ENCODE measurements at regions not wholly inside any gene's neighbourhood (a gene's known extent, or its start where the extent isn't known, plus 50 kb on each side); places are given as distances from the start of the nearest gene placed in this dataset.
A peak's percentile ranks its signal among the peaks of the same experiment; 100 is the strongest.
"Not testable (repeated sequence)": the region's sequence is repeated elsewhere in the genome, so short reads cannot be mapped to it uniquely, and the experiment has no call there.

GRCh38 chr2:16756831-16757644 is 91.4 kb upstream of the CYRIA start:
- DNase-seq (ENCODE audit: low spot score), result peak; percentile 91
- intact Hi-C loops (cut with DNase I), result loop anchor here (2.0 to 10.0 kb wide), 3 partner anchors 138 to 812 kb away; partner anchors contain the start of gene MYCN

DNA sequence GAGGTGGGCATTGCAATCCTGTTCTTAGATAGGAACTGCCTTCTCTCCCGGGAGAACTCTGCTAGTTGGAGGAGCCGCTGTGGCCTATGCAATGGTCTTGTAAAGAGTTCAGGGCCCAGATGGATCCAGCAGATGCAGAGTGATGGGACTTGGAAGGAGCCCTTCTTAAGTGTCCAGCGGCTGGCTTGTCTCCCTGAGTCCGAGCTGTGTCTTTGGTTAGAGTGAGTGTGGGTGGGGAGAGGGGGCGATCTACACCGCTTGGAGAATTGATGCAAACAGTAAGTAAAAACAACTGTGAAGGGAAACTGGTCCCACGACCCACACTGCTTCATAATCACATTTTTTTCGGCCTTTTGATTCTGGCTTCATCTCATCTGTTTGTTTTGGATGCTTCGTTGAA is 89.8 kb upstream of the CYRIA start:
- intact Hi-C loops (cut with DNase I), result loop anchor here (10.0 kb wide), 1 partner anchor 811 kb away; the partner anchor contains the start of gene MYCN
- DNase-seq (ENCODE audit: low spot score), result no peak

- intact Hi-C loops (cut with DNase I), result loop anchor here (10.0 kb wide), 1 partner anchor 808 kb away; the partner anchor contains the start of gene MYCN
Observed at GRCh38 chr2:16753025-16753424, 87.4 kb upstream of the CYRIA start.

DNA sequence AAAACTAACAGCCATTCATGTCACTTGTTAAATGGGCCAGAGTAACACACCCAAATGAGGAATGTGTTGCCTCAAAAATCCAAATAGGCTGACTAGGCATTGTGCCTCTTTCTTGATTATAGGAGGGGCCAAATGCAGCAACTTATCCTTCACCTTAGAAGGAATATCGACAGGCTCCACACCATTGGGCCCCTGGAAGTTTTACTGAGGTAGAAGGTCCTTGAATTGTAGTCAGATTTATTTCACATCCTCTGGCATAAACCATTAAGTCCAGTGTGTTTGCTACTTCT is 85.2 kb upstream of the CYRIA start:
- intact Hi-C loops (cut with DNase I), result loop anchor here (10.0 kb wide), 1 partner anchor 806 kb away; the partner anchor contains the start of gene MYCN
- DNase-seq (ENCODE audit: low spot score), result not testable (repeated sequence)

More at GRCh38 chr2:16753025-16753424, 87.4 kb upstream of the CYRIA start:
- not testable (repeated sequence) for DNase-seq (ENCODE audit: low spot score)

DNA sequence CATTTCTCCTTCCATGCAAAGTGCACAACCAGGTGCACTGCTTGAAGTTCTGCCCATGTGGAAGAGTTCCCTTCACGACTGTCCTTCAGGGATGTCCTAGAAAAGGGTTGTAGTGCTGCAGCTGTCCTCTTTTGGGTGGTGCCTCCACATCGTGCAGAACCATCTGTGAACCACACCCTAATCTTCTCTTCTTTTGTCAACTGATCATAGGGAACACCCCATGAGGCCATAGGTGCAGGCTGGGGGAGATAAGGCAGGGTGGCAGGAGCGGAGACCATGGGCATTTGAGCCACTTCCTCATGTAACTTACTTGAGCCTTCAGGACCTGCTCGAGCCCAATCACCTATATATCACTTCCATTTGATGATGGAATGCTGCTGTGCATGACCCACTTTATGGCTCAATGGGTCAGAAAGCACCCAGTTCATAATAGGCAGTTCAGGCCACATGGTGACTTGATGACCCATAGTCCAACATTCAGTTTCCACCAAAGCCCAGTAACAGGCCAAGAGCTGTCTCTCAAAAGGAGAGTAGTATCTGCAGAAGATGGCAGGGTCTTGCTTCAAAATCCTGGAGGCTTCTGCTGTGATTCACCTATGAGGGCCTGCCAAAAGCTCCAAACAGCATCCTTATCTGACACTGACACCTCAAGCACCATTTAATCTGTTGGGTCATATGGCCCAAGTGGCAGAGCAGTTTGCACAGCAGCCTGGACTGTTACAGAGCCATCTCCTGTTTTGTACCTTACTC is 84.7 kb upstream of the CYRIA start:
- intact Hi-C loops (cut with DNase I), result loop anchor here (10.0 kb wide), 1 partner anchor 806 kb away; the partner anchor contains the start of gene MYCN
- no peak for DNase-seq (ENCODE audit: low spot score)

DNA sequence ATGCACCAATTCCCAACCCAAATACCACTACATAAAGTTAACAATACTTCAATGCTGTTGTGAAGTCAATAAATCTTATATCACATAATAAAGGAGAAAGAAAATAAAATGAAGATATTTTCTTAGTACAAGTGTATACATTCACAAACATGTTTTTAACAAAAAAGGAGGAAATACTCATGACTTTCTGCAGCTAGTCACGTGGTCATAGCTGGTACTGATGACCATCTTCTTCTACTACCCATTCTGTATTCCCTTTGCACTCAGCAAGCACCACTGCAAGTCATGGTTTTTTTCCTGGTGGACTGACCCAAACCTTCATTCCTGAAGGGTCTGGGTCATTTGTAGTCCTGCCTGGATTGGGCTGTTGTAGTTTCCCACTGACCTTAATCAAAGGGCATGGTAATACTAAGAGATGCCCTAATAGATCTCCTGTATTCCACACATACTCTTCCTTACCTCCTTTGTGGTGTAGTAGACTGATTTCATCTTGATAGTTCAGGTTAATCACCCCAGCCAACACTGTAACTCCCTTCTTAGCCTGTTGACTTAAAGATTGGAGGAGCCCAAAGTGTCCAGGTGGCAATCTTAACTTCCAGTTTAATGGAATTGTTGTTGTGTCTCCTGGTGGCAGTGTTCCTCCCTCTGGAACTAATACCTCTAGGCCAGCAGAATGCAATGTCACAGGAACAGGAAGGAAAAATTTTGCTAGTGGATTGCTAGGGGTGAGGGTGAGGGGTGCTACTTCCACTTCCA is 83.1 kb upstream of the CYRIA start:
- DNase-seq (ENCODE audit: low spot score); intact Hi-C loops (cut with DNase I): not testable (repeated sequence)

DNA sequence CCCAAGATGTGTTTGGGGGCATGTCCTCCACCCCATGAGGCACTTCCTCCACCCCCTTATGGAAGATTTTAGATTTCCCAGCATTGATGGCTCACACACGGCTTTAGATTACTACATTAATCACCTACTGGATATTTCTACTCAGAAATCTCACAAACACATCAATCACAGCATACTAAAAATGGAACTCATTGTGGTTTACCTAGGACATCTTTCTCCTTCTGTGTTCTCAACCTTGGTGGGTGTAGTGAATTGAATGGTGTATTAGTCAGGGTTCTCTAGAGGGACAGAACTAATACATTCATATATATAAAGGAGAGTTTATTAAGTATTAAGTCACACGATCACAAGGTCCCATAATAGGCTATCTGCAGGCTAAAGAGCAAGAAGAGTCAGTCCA is 82.1 kb upstream of the CYRIA start:
- intact Hi-C loops (cut with DNase I), result no loop called here

DNA sequence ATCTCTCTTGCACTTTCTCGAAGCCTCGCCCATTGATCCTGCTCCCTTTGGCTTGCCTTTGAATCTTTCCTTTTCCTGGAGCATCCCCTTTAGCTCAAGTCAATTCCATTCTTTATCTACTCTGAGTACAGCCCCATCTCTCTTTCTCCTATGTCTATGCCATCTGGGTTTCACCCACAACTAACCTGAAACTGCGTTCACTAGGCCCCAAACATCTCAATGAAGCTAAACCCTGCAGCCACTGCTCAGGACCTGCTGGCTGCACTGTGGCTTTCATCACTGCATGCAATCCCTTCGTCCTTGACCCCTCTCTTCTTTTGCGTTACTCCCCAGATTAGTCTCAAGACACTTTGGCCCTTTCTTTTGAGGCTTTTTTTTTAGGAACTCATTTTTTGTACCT is 81.6 kb upstream of the CYRIA start:
- intact Hi-C loops (cut with DNase I), result no loop called here

More for the DNA sequence above, 82.1 kb upstream of the CYRIA start:
- no peak for DNase-seq (ENCODE audit: low spot score)

GRCh38 chr2:16746833-16747232 is 81.2 kb upstream of the CYRIA start:
- DNase-seq (ENCODE audit: low spot score), result no peak

More for the DNA sequence above, 81.6 kb upstream of the CYRIA start:
- DNase-seq (ENCODE audit: low spot score), result no peak

GRCh38 chr2:16746329-16746728 is 80.7 kb upstream of the CYRIA start:
- intact Hi-C loops (cut with DNase I), result no loop called here
- DNase-seq (ENCODE audit: low spot score), result no peak

More at GRCh38 chr2:16746833-16747232, 81.2 kb upstream of the CYRIA start:
- intact Hi-C loops (cut with DNase I), result no loop called here

DNA sequence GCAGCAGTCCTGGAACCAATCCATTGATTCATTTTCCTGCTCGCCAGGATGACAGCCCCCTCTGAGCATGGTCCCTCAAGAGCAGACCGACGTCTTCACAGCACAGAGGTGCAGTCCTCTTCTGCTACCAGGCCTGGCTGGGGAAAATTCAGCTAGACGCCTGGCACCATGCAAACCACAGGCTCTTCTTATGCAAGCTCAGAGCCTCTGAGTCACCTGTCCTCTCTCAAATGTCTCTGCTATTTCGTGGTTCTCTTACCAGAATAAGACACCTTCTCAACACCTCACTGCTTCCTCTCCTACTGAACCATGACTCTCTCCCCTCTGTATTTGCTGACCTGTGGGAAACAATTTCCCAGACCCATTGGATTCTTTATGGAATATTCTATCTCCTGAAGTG is 79.8 kb upstream of the CYRIA start:
- intact Hi-C loops (cut with DNase I), result no loop called here
- DNase-seq (ENCODE audit: low spot score), result no peak

DNA sequence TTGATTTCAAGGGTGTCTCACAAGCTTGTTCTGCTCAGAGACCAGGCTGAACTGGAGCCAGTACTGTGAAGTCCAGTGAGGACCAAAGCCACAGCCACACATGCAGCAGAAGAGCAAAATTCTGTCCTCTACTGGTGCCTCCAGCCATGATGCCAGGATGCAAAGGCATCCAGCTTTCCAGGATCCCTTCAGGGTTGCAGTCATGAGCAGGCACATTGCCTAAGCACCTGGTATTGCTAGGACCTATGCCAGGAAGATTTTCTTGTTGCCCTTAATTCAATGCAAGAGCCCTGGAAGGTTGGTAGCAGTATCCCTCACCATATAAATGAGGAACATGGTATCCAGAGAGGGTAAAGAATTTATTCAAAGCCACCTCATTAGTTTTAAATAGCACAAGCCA is 78.9 kb upstream of the CYRIA start:
- intact Hi-C loops (cut with DNase I), result no loop called here
- DNase-seq (ENCODE audit: low spot score), result no peak

DNA sequence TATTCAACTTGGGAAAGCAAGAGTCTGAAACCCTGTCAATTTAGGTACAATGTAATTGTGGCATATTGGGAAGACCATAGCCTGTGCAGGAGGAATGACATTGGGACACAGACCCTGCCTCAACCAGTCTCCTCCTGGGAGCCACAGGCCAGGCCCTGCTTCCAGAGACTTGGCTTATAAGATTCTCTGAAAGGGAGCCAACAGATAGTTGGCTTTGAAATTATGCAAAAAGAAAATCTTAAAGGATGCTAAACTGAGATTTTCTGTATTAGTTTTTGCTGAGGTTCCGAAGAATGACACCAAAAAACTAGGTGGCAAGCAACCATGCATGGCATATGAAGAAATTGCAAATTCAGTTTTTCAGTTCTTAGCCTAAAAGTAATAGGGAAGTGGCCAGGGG is 76.4 kb upstream of the CYRIA start:
- intact Hi-C loops (cut with DNase I), result no loop called here
- no peak for DNase-seq (ENCODE audit: low spot score)

GRCh38 chr2:16741498-16741897 is 75.9 kb upstream of the CYRIA start:
- intact Hi-C loops (cut with DNase I), result no loop called here
- no peak for DNase-seq (ENCODE audit: low spot score)

DNA sequence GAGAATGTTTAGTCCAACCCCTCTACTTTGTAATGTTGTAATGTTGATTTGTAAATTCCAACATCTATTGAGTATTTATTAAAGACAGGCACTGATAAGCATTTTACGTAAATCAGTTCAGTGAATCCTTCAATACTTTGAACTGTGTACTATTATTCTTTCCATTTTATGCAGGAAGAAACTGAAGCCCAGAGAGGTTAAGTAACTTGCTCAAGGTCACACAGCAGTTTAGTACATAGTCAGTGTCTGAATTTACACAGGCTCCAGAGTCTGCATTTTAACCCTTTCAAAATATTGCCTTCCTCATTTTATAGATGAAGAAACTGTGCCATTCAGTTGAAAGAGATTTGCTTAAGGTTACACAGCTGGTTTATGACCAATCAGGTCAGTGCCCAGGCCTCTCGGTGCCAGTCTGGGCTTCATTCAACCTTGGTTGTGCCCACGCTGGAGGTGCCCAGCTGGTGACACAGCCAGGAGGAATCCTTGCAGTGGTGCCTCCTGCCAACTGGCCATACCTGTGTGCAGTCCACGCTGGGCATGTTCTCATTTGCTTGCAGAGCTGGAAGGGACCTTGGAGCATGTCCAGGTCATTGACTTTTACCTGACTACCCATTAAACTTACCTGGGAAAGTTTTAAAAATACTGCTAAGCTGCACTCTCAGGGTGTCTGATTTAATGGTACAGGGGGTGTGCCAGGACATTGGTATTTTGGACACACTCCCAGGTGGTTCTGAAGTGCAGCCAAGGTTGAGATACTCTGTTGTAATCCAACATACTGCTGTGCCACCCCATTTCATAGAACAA is 74.3 kb upstream of the CYRIA start:
- no peak for DNase-seq (ENCODE audit: low spot score)
- intact Hi-C loops (cut with DNase I), result no loop called here

DNA sequence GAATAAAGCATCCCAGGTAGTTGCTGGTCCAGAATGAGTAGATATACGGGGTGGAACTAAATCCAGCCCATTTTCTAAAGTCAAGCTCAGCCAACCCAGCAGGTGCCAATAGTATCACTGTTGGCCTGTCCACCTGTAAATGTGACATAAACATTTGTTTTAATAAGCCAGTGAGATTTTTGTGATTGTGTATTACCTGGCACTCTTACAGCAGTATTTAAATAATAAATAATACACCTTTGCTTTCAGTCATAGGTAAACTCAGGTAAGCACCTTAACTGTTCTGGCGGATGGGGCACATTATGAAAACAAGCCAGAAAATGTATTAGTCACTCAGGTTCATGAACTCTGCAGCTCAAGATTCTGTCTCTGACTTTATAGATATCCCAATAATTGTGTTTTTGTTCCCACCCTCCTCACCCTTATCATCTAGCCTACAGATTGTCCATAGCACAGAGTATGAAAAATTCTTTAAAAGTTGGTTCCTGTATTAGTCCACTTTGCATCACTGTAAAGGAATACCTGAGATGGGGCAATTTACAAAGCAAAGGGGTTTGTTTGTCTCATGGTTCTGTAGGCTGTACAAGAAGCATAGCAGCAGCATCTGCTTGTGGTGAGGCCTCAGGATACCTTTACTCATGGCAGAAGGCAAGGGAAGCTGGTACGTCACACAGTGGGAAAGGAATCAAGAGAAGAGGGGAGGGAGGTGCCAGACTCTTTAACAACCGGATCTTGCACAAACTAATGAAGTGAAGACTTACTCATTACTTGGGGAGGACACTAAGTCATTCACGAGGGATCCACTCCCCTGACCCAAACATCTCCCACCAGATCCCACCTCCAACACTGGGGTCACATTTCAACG is 73.0 kb upstream of the CYRIA start:
- intact Hi-C loops (cut with DNase I), result no loop called here
- DNase-seq (ENCODE audit: low spot score), result no peak

GRCh38 chr2:16737812-16738211 is 72.2 kb upstream of the CYRIA start:
- DNase-seq (ENCODE audit: low spot score), result no peak
- intact Hi-C loops (cut with DNase I), result no loop called here

DNA sequence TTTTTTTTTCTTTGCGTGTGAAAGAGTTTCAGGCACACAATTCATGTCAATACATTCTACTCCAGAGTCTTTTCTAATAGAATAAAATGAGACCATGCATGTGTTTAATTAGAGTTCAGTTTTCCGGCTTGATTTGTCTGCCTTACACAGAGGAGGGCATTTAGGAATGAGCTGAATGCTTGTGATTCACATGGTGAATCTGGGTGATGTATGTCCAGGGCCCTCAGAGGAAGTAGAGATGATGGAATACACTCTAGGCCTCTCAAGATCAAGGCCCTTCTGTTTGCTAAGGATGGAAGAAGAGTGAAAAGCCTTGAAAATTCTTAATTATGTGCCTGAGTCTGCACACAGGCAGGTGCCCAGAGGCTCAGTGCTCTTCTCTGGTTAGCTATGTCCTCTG is 71.0 kb upstream of the CYRIA start:
- no peak for DNase-seq (ENCODE audit: low spot score)
- intact Hi-C loops (cut with DNase I), result no loop called here
